ENCODE measurements at regions not wholly inside any gene's neighbourhood (a gene's known extent, or its start where the extent isn't known, plus 50 kb on each side); places are given as distances from the start of the nearest gene placed in this dataset.

- peak overlapping the region; percentile 44 for H2AFZ ChIP-seq (ENCODE audit: control insufficient read depth, low read depth, low read length)
- no peak overlapping the region for H3K4me2 ChIP-seq (ENCODE audit: control insufficient read depth, insufficient read depth)
- BruUV-seq (replicated peaks): no TSS peak
- H3K27me3 ChIP-seq (replicated peaks in 1 of 2; ENCODE audit: control insufficient read depth in 2 of 2, insufficient read depth in 2 of 2, low read length in 1 of 2): peaks cover 0 to 6% of the 10 kb centered on the region in 2 experiments; a peak in 2 of 4 replicates
- WGBS (ENCODE audit: insufficient coverage, insufficient replicate concordance, low lambda C conversion rate, missing lambda C conversion rate): 22% methylated on average over 12 of the region's 12 CpGs
- H3K9ac ChIP-seq (ENCODE audit: control insufficient read depth, insufficient read depth, low read length): no peak overlapping the region
- H3K27ac ChIP-seq (ENCODE audit: control insufficient read depth, insufficient read depth): no peak overlapping the region
- H3K4me3 ChIP-seq: no peak overlapping the region
- no peaks in the 10 kb centered on the region for H3K4me1 ChIP-seq (ENCODE audit: control insufficient read depth, insufficient read depth, low read length)
- H3K79me2 ChIP-seq (ENCODE audit: control insufficient read depth, insufficient read depth, low read length): no peaks in the 10 kb centered on the region
- in situ Hi-C loops (cut with MboI) (no loop called here), intact Hi-C loops (cut with micrococcal nuclease; ENCODE audit: unreplicated experiment) (no loop called here)
- ATAC-seq: no peak
- no peaks in the 10 kb centered on the region; the same call in 1 of the 3 replicates for H3K9me3 ChIP-seq (replicated peaks; ENCODE audit: control insufficient read depth, insufficient read depth, low read length)
- no peak for TF ChIP-seq FOXK2 (IDR thresholded peaks at IDR 0.05)
- TF ChIP-seq POLR2AphosphoS2 (IDR thresholded peaks at IDR 0.05; ENCODE audit: low read depth, low read length): no peak
- TF ChIP-seq YY1 (IDR thresholded peaks at IDR 0.05; ENCODE audit: low read depth, low read length): no peak
- TF ChIP-seq ZNF384 (IDR thresholded peaks at IDR 0.05; ENCODE audit: borderline replicate concordance, low read depth, low read length): no peak
- TF ChIP-seq SMAD1 (IDR thresholded peaks at IDR 0.05; ENCODE audit: low read depth, partially characterized antibody): no peak
- TF ChIP-seq ZNF687 (IDR thresholded peaks at IDR 0.05): no peak
- TF ChIP-seq MYC (IDR thresholded peaks at IDR 0.05; ENCODE audit: insufficient read depth, insufficient read length, insufficient replicate concordance, low read length, severe bottlenecking): no peak
- TF ChIP-seq, protein P1, sequence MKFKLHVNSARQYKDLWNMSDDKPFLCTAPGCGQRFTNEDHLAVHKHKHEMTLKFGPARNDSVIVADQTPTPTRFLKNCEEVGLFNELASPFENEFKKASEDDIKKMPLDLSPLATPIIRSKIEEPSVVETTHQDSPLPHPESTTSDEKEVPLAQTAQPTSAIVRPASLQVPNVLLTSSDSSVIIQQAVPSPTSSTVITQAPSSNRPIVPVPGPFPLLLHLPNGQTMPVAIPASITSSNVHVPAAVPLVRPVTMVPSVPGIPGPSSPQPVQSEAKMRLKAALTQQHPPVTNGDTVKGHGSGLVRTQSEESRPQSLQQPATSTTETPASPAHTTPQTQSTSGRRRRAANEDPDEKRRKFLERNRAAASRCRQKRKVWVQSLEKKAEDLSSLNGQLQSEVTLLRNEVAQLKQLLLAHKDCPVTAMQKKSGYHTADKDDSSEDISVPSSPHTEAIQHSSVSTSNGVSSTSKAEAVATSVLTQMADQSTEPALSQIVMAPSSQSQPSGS (IDR thresholded peaks at IDR 0.05; ENCODE audit: low read length): no peak
- TF ChIP-seq, protein P2, sequence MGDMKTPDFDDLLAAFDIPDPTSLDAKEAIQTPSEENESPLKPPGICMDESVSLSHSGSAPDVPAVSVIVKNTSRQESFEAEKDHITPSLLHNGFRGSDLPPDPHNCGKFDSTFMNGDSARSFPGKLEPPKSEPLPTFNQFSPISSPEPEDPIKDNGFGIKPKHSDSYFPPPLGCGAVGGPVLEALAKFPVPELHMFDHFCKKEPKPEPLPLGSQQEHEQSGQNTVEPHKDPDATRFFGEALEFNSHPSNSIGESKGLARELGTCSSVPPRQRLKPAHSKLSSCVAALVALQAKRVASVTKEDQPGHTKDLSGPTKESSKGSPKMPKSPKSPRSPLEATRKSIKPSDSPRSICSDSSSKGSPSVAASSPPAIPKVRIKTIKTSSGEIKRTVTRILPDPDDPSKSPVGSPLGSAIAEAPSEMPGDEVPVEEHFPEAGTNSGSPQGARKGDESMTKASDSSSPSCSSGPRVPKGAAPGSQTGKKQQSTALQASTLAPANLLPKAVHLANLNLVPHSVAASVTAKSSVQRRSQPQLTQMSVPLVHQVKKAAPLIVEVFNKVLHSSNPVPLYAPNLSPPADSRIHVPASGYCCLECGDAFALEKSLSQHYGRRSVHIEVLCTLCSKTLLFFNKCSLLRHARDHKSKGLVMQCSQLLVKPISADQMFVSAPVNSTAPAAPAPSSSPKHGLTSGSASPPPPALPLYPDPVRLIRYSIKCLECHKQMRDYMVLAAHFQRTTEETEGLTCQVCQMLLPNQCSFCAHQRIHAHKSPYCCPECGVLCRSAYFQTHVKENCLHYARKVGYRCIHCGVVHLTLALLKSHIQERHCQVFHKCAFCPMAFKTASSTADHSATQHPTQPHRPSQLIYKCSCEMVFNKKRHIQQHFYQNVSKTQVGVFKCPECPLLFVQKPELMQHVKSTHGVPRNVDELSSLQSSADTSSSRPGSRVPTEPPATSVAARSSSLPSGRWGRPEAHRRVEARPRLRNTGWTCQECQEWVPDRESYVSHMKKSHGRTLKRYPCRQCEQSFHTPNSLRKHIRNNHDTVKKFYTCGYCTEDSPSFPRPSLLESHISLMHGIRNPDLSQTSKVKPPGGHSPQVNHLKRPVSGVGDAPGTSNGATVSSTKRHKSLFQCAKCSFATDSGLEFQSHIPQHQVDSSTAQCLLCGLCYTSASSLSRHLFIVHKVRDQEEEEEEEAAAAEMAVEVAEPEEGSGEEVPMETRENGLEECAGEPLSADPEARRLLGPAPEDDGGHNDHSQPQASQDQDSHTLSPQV (IDR thresholded peaks at IDR 0.05): no peak
- no peak for TF ChIP-seq SUZ12 (IDR thresholded peaks at IDR 0.05; ENCODE audit: unreplicated experiment)
- TF ChIP-seq NRF1 (conservative IDR thresholded peaks at IDR 0.05; ENCODE audit: low read depth, low read length): no peak
- TF ChIP-seq NR2C1 (IDR thresholded peaks at IDR 0.05): no peak
- TF ChIP-seq SRF (IDR thresholded peaks at IDR 0.05; ENCODE audit: low read depth in 2 of 2, low read length in 2 of 2): no peak
- TF ChIP-seq NR2C2 (IDR thresholded peaks at IDR 0.05; ENCODE audit: borderline replicate concordance, control insufficient read depth, insufficient read length, low read depth): no peak
- RAD21 ChIA-PET (ENCODE audit: unreplicated experiment): no interaction called here
- CTCF ChIA-PET: interaction anchor here (0.9 kb wide), 1 partner anchor 41 kb away, joined by 4 read pairs; no protein-coding TSS in a partner anchor
- POLR2A ChIA-PET: no interaction called here
- FAIRE-seq: no peak
- H3K36me3 ChIP-seq (ENCODE audit: control insufficient read depth in 2 of 2, insufficient read depth in 2 of 2, low read length in 1 of 2): no peaks in the 10 kb centered on the region
- DNase-seq (ENCODE audit: low read depth, low spot score): no peak
- SMC1A ChIA-PET (ENCODE audit: uncharacterized antibody, unreplicated experiment): interaction anchor here (1.2 to 1.5 kb wide), 2 partner anchors 39 to 41 kb away, joined by 3 to 4 read pairs; no protein-coding TSS in a partner anchor
- H4K20me1 ChIP-seq (ENCODE audit: control insufficient read depth, insufficient read depth): no peaks in the 10 kb centered on the region
Measured at GRCh38 chr3:184472723-184473428, 88.7 kb upstream of the EPHB3 start.
